Hepatocyte (in vitro differentiated cells): ENCODE measurements at regions not wholly inside any gene's neighbourhood (a gene's known extent, or its start where the extent isn't known, plus 50 kb on each side); places are given as distances from the start of the nearest gene placed in this dataset.

Source experiments
- DNase-seq: peaks from one replicate; pipeline ENCODE4 v3.0.0-alpha.2; 2016; ENCODE audit warnings: low spot score
- H2AFZ ChIP-seq: fragments of 200-600 bp; sonication (generic); 2 replicates; pipeline ENCODE4 v1.6.0; 2016; ENCODE audit warnings: antibody characterized with exemption, mild to moderate bottlenecking
- H3K27ac ChIP-seq: fragments of 200-600 bp; sonication (generic); 2 replicates; pipeline ENCODE4 v1.5.1; 2016; ENCODE audit warnings: mild to moderate bottlenecking
- H3K27me3 ChIP-seq: fragments of 200-600 bp; sonication (generic); 2 replicates; pipeline ENCODE4 v1.6.1; 2016
- H3K36me3 ChIP-seq: fragments of 200-600 bp; sonication (generic); replicated peaks from 2 replicates; pipeline ENCODE4 v1.5.1; 2016; ENCODE audit warnings: low read depth; ENCODE audit not compliant: insufficient read depth
- H3K4me1 ChIP-seq: fragments of 200-600 bp; sonication (generic); 2 replicates; pipeline ENCODE4 v1.5.1; 2016; ENCODE audit warnings: mild to moderate bottlenecking, moderate library complexity; ENCODE audit not compliant: insufficient read depth
- H3K4me2 ChIP-seq: fragments of 200-600 bp; sonication (generic); 2 replicates; pipeline ENCODE4 v1.6.0; 2016
- H3K4me3 ChIP-seq: fragments of 200-600 bp; sonication (generic); 2 replicates; pipeline ENCODE4 v1.5.1; 2016; ENCODE audit warnings: mild to moderate bottlenecking
- H3K79me2 ChIP-seq: fragments of 200-600 bp; sonication (generic); 2 replicates; pipeline ENCODE4 v1.6.0; 2017; ENCODE audit warnings: mild to moderate bottlenecking
- H3K9me2 ChIP-seq: fragments of 200-600 bp; sonication (generic); replicated peaks from 2 replicates; pipeline ENCODE4 v1.6.0; 2017; ENCODE audit warnings: mild to moderate bottlenecking; ENCODE audit not compliant: insufficient read depth
- H3K9me3 ChIP-seq: fragments of 200-600 bp; sonication (generic); 2 replicates; pipeline ENCODE4 v1.5.1; 2016; ENCODE audit warnings: low read depth, mild to moderate bottlenecking
- H4K20me1 ChIP-seq: fragments of 200-600 bp; sonication (generic); 2 replicates; pipeline ENCODE4 v1.6.0; 2016; ENCODE audit warnings: mild to moderate bottlenecking; ENCODE audit not compliant: insufficient read depth, poor library complexity, severe bottlenecking
- CTCF ChIP-seq: fragments of 200-600 bp; sonication (generic); IDR thresholded peaks from 2 replicates; pipeline ENCODE4 v1.5.1; 2016; ENCODE audit warnings: antibody characterized with exemption, mild to moderate bottlenecking; ENCODE audit not compliant: poor library complexity
- EZH2 ChIP-seq: fragments of 200-600 bp; sonication (generic); IDR thresholded peaks from 2 replicates; pipeline ENCODE4 v1.6.1; 2016; ENCODE audit warnings: antibody characterized with exemption, mild to moderate bottlenecking, borderline replicate concordance
- EZH2phosphoT487 ChIP-seq: fragments of 200-600 bp; sonication (generic); IDR thresholded peaks from one replicate; pipeline ENCODE4 v1.6.1; 2018; ENCODE audit warnings: antibody characterized with exemption, mild to moderate bottlenecking, low read depth, moderate library complexity; ENCODE audit not compliant: unreplicated experiment, severe bottlenecking
- WGBS: methylation state at CpG from one replicate; pipeline ENCODE4 v1.1.6; 2016; ENCODE audit warnings: low lambda C conversion rate; ENCODE audit errors: missing lambda C conversion rate; 5-methylcytosine and 5-hydroxymethylcytosine counted together

GRCh38 chr12:84803661-84804060 is 108.9 kb downstream of the SLC6A15 start:
- Histone ChIP-seq H3K9me2 (no peaks in the 10 kb centered on the region), H3K36me3 (no peaks in the 10 kb centered on the region), H3K4me2 (no peak overlapping the region), H3K9me3 (no peaks in the 10 kb centered on the region), H4K20me1 (no peaks in the 10 kb centered on the region), H3K79me2 (no peaks in the 10 kb centered on the region), H3K27ac (no peak overlapping the region), H3K4me1 (no peaks in the 10 kb centered on the region), H3K4me3 (no peak overlapping the region), H2AFZ (no peak overlapping the region), H3K27me3 (no peaks in the 10 kb centered on the region)
- 34% methylated on average over 1 of the region's 1 CpG for WGBS
- DNase-seq, result no peak
- TF ChIP-seq CTCF, result no peak
- no peak for TF ChIP-seq EZH2phosphoT487
- TF ChIP-seq EZH2, result no peak

GRCh38 chr12:84802161-84802560 is 110.4 kb downstream of the SLC6A15 start:
- Histone ChIP-seq H3K9me2 (no peaks in the 10 kb centered on the region), H2AFZ (no peak overlapping the region), H3K27ac (no peak overlapping the region), H3K27me3 (no peaks in the 10 kb centered on the region), H3K79me2 (no peaks in the 10 kb centered on the region), H3K9me3 (no peaks in the 10 kb centered on the region), H3K4me1 (no peaks in the 10 kb centered on the region), H3K36me3 (no peaks in the 10 kb centered on the region), H4K20me1 (no peaks in the 10 kb centered on the region), H3K4me3 (no peak overlapping the region), H3K4me2 (no peak overlapping the region)
- TF ChIP-seq EZH2 (no peak), EZH2phosphoT487 (no peak), CTCF (no peak)
- no peak for DNase-seq

GRCh38 chr12:84793558-84794367 is 118.8 kb downstream of the SLC6A15 start:
- no peaks in the 10 kb centered on the region for H3K4me1 ChIP-seq
- WGBS, result 83% methylated on average over 16 of the region's 16 CpGs
- H3K4me3 ChIP-seq, result no peak overlapping the region
- TF ChIP-seq EZH2 (no peak), CTCF (no peak), EZH2phosphoT487 (no peak)
- H3K9me3 ChIP-seq, result no peaks in the 10 kb centered on the region
- H4K20me1 ChIP-seq, result no peaks in the 10 kb centered on the region
- H3K9me2 ChIP-seq, result no peaks in the 10 kb centered on the region
- no peaks in the 10 kb centered on the region for H3K27me3 ChIP-seq
- H3K4me2 ChIP-seq, result no peak overlapping the region
- H3K79me2 ChIP-seq, result no peaks in the 10 kb centered on the region
- H2AFZ ChIP-seq, result no peak overlapping the region
- H3K27ac ChIP-seq, result no peak overlapping the region
- no peaks in the 10 kb centered on the region for H3K36me3 ChIP-seq
- no peak for DNase-seq
